PFSK-1 (cell line): ENCODE measurements at regions not wholly inside any gene's neighbourhood (a gene's known extent, or its start where the extent isn't known, plus 50 kb on each side); places are given as distances from the start of the nearest gene placed in this dataset.

Experiments used
- FOXP2 ChIP-seq: optimal IDR thresholded peaks from 2 replicates; pipeline ENCODE3; 2011; ENCODE audit warnings: borderline replicate concordance, control low read depth, inconsistent platforms; ENCODE audit not compliant: insufficient read depth; ENCODE audit errors: extremely low read length, extremely low read depth
- POLR2AphosphoS5 ChIP-seq: IDR thresholded peaks from 2 replicates; pipeline ENCODE4 v1.6.1; 2012; ENCODE audit warnings: low read depth, mild to moderate bottlenecking, control low read depth, low read length, moderate library complexity
- SIN3A ChIP-seq: IDR thresholded peaks from 2 replicates; pipeline ENCODE4 v1.6.1; 2012; ENCODE audit warnings: mild to moderate bottlenecking, low read length, moderate library complexity, borderline replicate concordance; ENCODE audit not compliant: insufficient read depth
- TAF1 ChIP-seq: IDR thresholded peaks from 2 replicates; pipeline ENCODE4 v1.6.1; 2012; ENCODE audit warnings: low read length, control low read depth, borderline replicate concordance; ENCODE audit not compliant: insufficient read depth
- TF ChIP-seq, protein P1 (sequence below), 2 experiments: IDR thresholded peaks; 2 replicates each; pipeline versions ENCODE4 v1.6.1 to v1.8.0; 2011 to 2012; ENCODE audit warnings: low read depth in 2 of 2, low read length in 2 of 2, control low read depth in 1 of 2, inconsistent platforms in 1 of 2, mild to moderate bottlenecking in 1 of 2, moderate library complexity in 1 of 2; ENCODE audit not compliant: insufficient read depth in 1 of 2

DNA sequence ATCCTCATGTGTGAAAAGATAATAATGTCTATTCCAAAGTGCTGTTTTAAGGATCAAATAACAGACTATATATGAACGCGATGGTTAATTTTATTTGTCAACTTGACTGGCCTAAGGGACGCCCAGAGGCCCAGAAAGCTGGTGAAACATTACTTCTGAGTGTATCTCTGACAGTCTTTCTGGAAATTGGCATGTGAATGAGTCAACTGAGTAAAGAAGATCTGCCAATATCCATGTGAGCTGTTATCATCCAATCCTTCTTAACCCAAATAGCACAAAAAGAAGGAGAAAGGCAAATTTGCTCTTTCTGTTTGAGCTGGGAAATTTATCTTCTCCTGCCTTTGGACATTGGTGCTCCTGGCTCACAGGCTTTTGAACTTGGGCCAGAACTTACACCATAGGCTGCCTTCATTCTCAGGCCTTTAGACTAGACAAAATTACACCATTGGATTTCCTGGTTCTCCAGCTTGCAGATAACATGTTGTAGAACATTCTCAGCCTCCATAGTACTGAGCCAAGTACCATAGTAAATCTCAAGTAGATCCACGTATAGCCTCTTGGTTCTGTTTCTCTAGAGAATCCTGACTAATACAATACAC is 114.7 kb upstream of the DOCK10 start:
- TF ChIP-seq FOXP2 (no peak), TAF1 (no peak), SIN3A (no peak), POLR2AphosphoS5 (no peak)
- TF ChIP-seq, protein P1, sequence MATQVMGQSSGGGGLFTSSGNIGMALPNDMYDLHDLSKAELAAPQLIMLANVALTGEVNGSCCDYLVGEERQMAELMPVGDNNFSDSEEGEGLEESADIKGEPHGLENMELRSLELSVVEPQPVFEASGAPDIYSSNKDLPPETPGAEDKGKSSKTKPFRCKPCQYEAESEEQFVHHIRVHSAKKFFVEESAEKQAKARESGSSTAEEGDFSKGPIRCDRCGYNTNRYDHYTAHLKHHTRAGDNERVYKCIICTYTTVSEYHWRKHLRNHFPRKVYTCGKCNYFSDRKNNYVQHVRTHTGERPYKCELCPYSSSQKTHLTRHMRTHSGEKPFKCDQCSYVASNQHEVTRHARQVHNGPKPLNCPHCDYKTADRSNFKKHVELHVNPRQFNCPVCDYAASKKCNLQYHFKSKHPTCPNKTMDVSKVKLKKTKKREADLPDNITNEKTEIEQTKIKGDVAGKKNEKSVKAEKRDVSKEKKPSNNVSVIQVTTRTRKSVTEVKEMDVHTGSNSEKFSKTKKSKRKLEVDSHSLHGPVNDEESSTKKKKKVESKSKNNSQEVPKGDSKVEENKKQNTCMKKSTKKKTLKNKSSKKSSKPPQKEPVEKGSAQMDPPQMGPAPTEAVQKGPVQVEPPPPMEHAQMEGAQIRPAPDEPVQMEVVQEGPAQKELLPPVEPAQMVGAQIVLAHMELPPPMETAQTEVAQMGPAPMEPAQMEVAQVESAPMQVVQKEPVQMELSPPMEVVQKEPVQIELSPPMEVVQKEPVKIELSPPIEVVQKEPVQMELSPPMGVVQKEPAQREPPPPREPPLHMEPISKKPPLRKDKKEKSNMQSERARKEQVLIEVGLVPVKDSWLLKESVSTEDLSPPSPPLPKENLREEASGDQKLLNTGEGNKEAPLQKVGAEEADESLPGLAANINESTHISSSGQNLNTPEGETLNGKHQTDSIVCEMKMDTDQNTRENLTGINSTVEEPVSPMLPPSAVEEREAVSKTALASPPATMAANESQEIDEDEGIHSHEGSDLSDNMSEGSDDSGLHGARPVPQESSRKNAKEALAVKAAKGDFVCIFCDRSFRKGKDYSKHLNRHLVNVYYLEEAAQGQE (IDR thresholded peaks at IDR 0.05; ENCODE audit: insufficient read depth in 1 of 2, low read depth in 2 of 2, low read length in 2 of 2) = no peak

DNA sequence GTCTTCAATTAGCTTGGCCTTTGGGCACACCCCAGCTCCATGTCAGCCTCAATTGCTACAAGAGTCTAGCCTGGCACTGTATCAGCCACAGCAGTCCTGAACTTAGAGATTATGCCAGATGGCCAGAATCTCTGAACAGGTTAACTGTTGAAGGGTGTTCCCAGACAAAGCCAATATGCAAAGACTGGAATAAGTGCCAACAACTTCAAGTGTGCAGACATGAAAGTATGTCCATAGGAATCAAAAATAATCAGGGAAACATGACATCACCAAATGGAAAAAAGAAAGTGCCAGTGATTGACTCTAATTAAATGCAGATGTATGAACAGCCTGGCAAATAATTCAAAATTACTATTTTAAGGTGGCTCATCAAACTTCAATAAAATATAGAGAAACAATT is 98.5 kb upstream of the DOCK10 start:
- TF ChIP-seq POLR2AphosphoS5 (no peak), FOXP2 (no peak), TAF1 (no peak), SIN3A (no peak)
- TF ChIP-seq, protein P1 (IDR thresholded peaks at IDR 0.05; ENCODE audit: insufficient read depth in 1 of 2, low read depth in 2 of 2, low read length in 2 of 2) = no peak

DNA sequence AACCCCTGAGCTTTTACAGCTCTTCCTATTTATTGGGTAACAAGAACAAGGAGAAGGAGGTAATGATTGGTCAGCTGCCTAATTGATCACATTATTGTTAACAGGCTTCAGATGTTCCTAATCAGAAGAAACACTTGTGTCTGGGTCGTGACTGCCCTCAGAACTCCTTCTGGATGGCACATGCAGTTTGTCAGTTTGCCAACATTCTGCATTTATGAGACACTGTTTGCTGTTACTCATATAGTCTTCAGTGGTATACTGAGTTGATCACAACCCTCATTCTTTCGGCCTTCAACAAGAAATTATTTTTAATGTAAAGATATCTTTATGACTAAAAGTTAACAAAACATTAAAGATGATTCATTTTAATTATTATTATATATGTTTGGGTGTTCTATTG is 95.7 kb upstream of the DOCK10 start:
- TF ChIP-seq TAF1 (no peak), FOXP2 (no peak), POLR2AphosphoS5 (no peak), SIN3A (no peak)
- TF ChIP-seq, protein P1 (IDR thresholded peaks at IDR 0.05; ENCODE audit: insufficient read depth in 1 of 2, low read depth in 2 of 2, low read length in 2 of 2) = no peak

DNA sequence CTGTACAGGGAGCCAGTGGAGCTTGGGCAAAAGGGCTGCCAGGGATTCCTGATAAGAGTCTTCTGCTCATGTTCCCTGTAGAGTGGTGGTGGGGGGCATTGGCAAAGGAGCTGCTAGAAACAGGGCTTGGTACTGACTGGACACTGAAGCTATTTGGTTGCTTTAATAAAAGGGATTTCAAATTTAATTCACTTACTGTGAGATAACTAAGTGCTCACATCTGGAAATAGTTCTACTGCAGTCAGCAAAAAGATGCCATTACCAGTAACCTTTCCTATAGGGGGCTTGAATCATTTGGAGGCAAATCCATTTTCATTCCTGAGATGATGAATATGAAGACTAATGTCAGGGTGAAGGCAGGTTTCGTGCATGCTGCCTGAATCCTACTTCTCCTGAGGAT is 94.3 kb upstream of the DOCK10 start:
- TF ChIP-seq, protein P1 (IDR thresholded peaks at IDR 0.05; ENCODE audit: insufficient read depth in 1 of 2, low read depth in 2 of 2, low read length in 2 of 2) = no peak
- TF ChIP-seq POLR2AphosphoS5 (no peak), TAF1 (no peak), FOXP2 (no peak), SIN3A (no peak)

DNA sequence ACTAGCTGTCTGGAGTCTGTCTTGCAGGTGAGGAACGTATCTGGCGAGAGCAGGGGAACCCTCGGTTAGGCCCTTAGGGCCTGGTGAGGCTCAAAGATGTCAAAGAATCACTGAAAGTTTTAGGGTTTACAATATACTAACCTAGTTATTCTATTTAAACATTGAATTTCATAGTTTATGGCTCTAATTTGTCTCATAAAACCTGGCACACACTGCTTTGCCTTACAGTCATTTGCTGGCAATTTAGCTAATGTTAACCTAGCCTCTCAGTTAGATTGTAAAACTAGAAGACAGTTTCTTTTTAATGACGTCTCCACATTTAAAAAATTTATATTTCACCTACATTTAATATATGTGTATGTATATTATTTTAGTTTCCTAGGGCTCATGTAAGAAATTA is 89.6 kb upstream of the DOCK10 start:
- TF ChIP-seq FOXP2 (no peak), SIN3A (no peak), TAF1 (no peak), POLR2AphosphoS5 (no peak)
- TF ChIP-seq, protein P1 (IDR thresholded peaks at IDR 0.05; ENCODE audit: insufficient read depth in 1 of 2, low read depth in 2 of 2, low read length in 2 of 2) = no peak
